ENCODE measurements at regions not wholly inside any gene's neighbourhood (a gene's known extent, or its start where the extent isn't known, plus 50 kb on each side); places are given as distances from the start of the nearest gene placed in this dataset.

DNA sequence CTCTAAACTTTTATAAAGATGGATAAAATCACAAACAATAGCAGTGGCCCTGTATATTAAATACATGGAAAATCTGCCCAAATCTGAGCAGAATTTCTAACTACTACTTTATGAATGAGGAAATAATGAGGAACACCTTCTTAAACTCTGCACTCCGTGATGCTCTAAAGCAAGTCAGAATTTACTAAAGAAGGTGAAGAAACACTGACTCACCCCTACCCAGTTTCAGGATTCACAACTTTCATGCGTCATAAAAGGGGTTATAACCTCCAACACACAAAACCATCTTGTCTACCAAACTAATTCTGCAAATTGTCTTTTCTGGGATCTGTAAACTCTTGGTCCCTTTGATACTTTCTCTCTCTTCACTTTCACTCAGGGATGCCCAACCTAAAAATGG, 561.1 kb upstream of the ACO1 start:
- no peak for DNase-seq (ENCODE audit: low spot score)
- TF ChIP-seq, protein P1, sequence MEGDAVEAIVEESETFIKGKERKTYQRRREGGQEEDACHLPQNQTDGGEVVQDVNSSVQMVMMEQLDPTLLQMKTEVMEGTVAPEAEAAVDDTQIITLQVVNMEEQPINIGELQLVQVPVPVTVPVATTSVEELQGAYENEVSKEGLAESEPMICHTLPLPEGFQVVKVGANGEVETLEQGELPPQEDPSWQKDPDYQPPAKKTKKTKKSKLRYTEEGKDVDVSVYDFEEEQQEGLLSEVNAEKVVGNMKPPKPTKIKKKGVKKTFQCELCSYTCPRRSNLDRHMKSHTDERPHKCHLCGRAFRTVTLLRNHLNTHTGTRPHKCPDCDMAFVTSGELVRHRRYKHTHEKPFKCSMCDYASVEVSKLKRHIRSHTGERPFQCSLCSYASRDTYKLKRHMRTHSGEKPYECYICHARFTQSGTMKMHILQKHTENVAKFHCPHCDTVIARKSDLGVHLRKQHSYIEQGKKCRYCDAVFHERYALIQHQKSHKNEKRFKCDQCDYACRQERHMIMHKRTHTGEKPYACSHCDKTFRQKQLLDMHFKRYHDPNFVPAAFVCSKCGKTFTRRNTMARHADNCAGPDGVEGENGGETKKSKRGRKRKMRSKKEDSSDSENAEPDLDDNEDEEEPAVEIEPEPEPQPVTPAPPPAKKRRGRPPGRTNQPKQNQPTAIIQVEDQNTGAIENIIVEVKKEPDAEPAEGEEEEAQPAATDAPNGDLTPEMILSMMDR (conservative IDR thresholded peaks at IDR 0.05; ENCODE audit: low read depth): no peak
- H3K27ac ChIP-seq: no peak overlapping the region
- POLR2A ChIA-PET (ENCODE audit: low non-redundant PET): no interaction called here
- CTCF ChIA-PET: interaction anchor here (0.6 kb wide), 1 partner anchor 1361 kb away, joined by 3 read pairs; no protein-coding TSS in a partner anchor

DNA sequence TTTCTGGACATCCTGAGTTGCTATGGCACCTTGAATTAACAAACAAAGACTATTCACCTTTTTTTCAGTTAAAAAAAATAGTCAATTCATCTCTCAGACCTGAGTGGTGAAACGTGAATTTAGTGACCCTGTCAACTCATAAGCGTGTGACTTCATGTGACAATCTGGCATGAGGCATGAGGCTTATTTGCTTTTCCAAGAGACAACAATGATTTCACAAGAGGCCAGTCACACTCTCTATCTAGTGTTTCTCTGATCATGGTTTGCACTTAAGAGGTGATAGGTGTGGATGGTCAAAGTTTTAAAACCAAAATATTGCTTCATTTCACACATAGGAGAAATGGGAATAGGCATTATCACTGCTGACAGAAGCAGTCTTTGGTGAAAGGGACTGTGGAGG, 559.6 kb upstream of the ACO1 start:
- no peak for DNase-seq (ENCODE audit: low spot score)
- POLR2A ChIA-PET (ENCODE audit: low non-redundant PET): no interaction called here
- H3K27ac ChIP-seq: no peak overlapping the region
- CTCF ChIA-PET: interaction anchor here (0.6 kb wide), 1 partner anchor 169 kb away, joined by 3 read pairs; no protein-coding TSS in a partner anchor
- TF ChIP-seq, protein P1 (conservative IDR thresholded peaks at IDR 0.05; ENCODE audit: low read depth): no peak

DNA sequence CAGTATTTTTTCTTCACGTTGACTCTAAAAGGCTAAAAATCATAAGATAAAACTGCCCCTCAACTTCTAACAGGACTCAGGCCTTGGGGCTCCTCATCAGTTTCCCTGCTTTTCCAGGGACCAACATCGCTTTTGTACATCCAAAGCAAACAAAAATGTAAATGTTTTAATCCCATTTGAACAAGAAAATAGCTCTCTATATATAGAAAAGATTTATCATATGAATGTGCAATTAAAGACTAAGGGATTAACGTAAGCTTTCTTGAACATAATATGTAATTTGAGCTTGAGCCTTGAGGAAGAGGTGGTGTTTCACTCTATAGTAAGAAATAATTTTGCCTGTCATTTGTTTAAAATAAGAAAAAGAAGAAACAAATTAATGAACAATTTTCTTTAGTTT, 547.2 kb upstream of the ACO1 start:
- no peak overlapping the region for H3K27ac ChIP-seq
- TF ChIP-seq, protein P1 (conservative IDR thresholded peaks at IDR 0.05; ENCODE audit: low read depth): no peak
- ChIA-PET CTCF (no interaction called here), POLR2A (ENCODE audit: low non-redundant PET) (no interaction called here)
- DNase-seq (ENCODE audit: low spot score): no peak

DNA sequence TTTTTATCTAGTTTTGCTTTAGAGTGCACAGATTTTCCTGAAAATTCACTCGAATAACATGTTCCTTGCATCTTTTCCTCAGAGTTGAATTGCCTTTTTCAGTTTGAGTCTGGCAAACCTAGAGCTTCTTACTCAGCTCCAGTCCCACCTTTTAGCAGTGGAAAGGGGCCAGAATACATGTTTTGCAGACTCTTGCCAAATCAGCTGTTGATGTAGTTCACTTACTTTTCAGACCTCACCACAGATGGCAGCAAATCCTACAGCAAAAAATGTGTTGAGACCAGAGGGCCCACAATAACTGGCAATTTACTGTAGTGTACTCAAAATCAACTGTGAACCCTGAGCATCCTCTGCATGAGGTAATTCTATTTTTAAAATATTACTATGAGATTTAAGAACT, 545.2 kb upstream of the ACO1 start:
- ChIA-PET CTCF (interaction anchor here (0.5 kb wide), 1 partner anchor 34 kb away, joined by 4 read pairs; no protein-coding TSS in a partner anchor), POLR2A (ENCODE audit: low non-redundant PET) (no interaction called here)
- no peak overlapping the region for H3K27ac ChIP-seq
- TF ChIP-seq, protein P1 (conservative IDR thresholded peaks at IDR 0.05; ENCODE audit: low read depth): peak; percentile 14; the same call in 1 of the 2 replicates
- no peak for DNase-seq (ENCODE audit: low spot score)

DNA sequence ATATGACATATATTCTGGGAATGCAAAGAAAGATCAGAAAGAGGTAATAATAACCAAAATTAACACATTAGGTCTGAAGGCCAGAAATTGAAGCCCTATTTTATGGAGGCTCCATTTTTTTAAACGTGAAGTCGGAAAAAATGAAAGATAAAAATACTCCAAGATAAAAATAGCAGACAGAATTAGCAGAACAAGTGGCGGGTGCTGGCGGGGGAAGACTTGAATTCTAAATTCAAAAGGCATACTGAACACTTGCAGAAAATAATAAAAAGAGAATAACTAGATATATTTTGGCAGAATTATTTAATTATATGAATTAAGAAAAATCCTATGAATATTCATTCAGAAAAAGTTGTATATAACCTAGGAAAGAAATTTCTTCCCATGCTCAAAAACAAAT, 543.7 kb upstream of the ACO1 start:
- ChIA-PET POLR2A (ENCODE audit: low non-redundant PET) (no interaction called here), CTCF (no interaction called here)
- H3K27ac ChIP-seq: no peak overlapping the region
- TF ChIP-seq, protein P1 (conservative IDR thresholded peaks at IDR 0.05; ENCODE audit: low read depth): no peak
- no peak for DNase-seq (ENCODE audit: low spot score)

DNA sequence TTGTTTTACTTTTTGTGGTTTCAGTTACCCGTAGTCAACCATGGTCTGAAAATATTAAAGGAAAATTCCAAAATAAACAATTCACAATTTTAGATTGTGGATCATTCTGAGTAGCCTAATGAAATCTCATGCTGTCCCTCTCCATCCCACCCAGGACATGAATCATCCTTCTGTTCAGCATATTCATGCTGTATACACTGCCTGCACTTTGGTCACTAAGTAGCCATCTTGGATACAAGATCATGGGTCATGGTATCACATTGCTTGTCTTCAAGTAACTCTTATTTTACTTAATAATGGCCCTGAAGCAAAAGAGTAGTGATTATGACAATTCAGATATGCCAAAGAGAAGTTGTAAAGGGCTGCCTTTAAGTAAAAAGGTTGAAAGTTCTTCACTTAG, 536.5 kb upstream of the ACO1 start:
- H3K27ac ChIP-seq: no peak overlapping the region
- CTCF ChIA-PET: no interaction called here
- no peak for DNase-seq (ENCODE audit: low spot score)
- POLR2A ChIA-PET (ENCODE audit: low non-redundant PET): no interaction called here
- TF ChIP-seq, protein P1 (conservative IDR thresholded peaks at IDR 0.05; ENCODE audit: low read depth): no peak

Measured in RWPE1 (cell line).